C1 segment of cervical spinal cord (tissue), 14 donors: ENCODE measurements at regions not wholly inside any gene's neighbourhood (a gene's known extent, or its start where the extent isn't known, plus 50 kb on each side); places are given as distances from the start of the nearest gene placed in this dataset.
A peak's percentile ranks its signal among the peaks of the same experiment; 100 is the strongest.
"Not testable (repeated sequence)": the region's sequence is repeated elsewhere in the genome, so short reads cannot be mapped to it uniquely, and the experiment has no call there.

Source experiments
- DNase-seq, 14 donors: peaks; one replicate each; lab custom pipeline; 2025; lab: John Stamatoyannopoulos, UW

GRCh38 chrX:1016281-1016680 lies 196.2 kb downstream of the CRLF2 start:
- not testable (repeated sequence) for DNase-seq

DNA sequence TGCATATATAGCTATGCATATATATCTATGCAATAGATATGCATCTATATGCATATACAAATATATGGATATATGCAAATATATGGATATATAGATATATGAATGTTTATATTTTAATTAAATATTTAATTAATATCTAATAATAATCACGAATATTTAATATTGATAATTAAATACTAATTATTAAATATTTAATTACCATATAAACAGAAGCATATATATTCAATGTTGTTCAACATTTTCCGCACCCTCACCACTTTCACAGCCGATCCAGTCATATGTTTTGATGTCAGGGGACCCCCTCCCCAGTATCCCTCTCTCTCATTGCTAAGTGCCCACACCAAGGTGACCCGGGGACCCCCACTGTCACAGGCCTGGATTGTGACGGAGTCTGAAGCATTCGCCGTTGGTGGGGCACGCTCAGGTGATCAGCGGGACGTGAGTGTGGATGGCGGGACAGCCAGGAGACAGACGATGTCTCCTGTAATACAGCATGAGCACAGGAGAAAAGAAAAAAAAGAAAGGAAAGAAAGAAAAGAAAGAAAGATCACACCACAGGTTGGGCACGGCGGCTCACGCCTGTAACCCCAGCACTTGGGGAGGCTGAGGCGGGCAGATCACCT lies 199.7 kb downstream of the CRLF2 start:
- DNase-seq, result no peak

DNA sequence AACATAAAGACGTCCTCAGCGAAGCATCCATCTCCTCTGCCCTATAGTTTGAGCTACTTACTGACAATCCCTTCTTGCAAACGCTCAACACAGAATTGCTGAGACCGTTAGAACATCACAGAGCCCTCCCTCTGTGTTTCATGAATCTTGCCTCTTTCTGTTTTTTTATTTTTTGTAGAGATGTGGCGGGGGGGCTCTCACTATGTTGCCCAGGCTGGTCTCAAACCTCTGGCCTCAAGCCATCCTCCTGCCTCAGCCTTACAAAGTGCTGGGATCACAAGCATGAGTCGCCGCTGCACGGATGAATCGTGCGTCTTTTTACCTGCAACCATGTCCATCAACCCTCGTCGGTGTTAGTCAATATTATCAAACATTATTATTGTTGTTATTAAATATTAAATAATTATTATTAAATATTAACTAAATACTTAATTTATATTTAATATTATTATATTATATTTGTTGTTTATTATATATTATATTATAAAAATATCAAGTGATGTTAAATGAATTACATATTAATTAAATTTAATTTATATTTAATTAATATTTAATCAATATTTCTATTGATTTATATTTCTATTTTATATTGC lies 200.7 kb downstream of the CRLF2 start:
- no peak for DNase-seq

DNA sequence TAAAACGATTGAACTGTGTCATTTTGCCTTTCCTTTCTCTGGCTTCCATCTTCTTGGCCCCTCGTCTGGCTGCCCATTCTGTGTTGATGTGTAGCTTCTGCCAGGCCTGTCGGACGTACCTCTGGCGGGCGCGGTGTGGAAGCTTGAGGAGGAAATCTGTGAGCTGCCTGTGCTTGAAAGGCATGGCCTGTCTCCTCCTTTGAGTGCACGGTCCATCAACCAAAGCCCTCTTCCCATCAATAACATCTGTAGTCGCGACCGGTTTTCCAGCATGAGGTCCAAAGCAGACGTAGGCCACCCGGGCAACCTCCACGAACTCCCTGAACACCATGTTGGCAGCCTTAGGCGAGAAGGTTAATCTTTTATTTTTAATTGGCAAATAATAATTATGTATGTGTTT lies 202.7 kb downstream of the CRLF2 start:
- DNase-seq, result no peak

- DNase-seq, result no peak
Measured at GRCh38 chrX:1006156-1006730, 206.2 kb downstream of the CRLF2 start.

- DNase-seq, result no peak
Measured at GRCh38 chrX:1002611-1003010, 209.8 kb downstream of the CRLF2 start.

DNA sequence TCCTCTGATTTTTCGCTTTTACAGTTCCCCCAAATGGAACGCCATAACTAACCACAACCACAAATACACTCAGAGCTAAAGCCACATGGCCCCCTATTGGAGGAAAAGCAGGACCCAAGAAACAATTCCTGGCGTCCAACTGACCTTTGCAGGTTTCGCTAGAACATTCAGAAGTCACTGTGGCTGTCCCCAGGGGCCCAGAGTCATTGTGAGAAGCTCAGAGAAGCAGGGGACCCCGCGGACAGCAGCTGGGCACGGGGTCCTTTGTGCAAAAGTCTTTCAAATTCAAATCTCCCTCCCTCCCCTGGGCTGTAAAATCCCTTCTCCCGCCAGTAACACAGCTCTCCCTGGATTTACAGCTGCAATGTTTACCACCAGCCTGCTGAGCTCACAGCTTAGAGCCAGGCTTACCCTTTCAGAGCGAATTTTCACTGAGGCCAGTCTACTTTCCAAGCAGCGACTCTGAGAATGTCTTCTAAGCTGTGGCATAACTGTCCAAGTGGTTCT lies 214.8 kb downstream of the CRLF2 start:
- no peak for DNase-seq

DNA sequence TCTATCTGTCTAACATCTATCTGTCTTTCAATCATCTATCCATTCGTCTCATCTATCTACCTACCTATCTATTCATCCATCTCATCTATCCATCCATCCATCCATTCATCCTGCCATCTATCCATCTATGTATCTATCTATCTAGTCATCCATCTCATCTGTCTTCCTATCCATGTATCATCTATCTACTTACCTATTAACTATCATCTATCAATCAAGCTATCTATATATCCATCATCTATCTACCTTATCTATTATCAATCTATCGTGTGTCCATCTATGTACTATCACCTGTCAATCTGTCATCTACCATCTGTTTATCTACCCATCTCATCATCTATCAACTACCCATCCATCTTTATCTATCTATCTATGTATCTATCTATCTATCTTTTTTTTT lies 217.7 kb downstream of the CRLF2 start:
- DNase-seq, result no peak

DNA sequence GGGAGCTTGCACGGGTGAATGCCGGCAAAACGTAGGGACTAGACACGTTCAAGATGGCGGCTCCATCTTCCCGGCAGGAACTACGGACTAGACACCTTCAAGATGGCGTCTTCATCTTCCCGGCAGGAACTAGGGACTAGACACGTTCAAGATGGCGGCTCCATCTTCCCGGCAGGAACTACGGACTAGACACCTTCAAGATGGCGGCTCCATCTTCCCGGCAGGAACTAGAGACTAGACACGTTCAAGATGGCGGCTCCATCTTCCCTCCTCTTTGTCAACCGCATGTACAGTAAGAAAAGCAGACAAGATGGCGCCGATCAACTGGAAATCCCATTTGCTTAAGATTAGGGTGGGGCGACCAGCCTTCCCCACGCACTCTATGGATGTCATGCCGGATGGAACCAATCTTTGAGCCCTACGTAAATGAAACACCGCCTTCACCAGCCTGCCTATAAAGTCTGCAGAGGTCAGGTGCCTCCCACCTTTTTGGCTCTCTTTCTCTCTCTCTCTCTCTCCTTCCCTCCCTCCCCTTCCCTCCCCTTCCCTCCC lies 222.4 kb downstream of the CRLF2 start:
- DNase-seq, result peak in 12 of 14 donors; percentile 3 to 87 (median 66)

DNA sequence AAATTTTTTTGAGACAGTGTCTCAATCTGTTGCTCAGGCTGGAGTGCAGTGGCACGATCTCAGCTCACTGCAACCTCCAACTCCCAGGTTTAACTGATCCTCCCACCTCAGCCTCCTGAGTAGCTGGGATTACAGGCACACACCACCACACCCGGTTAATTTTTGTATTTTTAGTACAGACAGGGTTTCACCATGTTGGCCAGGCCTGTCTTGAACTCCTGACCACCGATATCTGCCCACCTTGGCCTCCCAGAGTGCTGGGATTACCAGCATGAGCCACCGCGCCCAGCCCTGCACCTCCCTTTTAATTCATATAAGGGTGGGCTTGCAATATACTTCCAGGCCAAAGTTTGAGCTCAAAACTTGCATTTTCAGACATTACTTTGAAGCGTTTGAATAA lies 223.9 kb downstream of the CRLF2 start:
- not testable (repeated sequence) for DNase-seq

DNA sequence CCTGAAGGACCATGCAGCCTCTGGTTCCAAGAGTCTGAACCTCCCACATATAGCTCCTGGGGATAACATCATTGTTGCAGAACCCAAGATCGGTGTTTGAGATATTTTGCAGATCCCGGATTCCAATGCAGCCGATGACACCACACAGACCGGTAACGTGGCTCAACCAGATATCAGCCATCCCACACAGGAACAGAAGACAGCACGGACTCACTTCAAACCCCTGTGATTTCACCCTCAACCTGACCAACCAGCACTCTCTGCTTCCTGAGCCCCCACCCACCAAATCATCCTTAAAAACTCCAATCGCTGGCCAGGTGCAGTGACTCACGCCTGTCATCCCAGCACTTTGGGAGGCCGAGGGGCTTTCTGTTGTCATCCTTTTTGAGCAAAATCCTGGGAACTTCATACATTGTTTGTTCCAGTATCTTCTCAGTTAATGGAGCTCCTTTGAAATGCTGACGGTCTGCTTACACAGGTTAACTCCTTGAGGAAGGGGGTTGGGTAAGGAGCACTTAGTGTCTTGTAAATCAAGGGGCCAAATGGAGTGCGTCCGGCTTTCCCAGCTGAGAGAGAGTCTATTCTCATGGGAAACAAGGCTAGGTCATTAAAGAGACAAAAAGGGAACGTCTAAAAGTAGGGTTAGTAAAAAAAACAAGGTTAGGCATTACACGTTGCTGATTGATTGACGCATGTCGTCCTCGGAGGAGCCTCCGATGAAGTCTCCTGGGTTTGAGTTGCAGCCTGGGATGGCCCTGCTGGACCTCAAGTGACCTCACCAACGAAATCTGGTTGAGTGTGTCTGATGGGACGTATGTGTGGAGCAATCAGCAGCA lies 230.4 kb downstream of the CRLF2 start:
- DNase-seq, result no peak

- no peak for DNase-seq
Measured at GRCh38 chrX:980587-981235, 231.7 kb downstream of the CRLF2 start.

- not testable (repeated sequence) for DNase-seq
Measured at GRCh38 chrX:979127-979526, 233.3 kb downstream of the CRLF2 start.

GRCh38 chrX:973010-973632 lies 239.3 kb downstream of the CRLF2 start:
- DNase-seq, result no peak

DNA sequence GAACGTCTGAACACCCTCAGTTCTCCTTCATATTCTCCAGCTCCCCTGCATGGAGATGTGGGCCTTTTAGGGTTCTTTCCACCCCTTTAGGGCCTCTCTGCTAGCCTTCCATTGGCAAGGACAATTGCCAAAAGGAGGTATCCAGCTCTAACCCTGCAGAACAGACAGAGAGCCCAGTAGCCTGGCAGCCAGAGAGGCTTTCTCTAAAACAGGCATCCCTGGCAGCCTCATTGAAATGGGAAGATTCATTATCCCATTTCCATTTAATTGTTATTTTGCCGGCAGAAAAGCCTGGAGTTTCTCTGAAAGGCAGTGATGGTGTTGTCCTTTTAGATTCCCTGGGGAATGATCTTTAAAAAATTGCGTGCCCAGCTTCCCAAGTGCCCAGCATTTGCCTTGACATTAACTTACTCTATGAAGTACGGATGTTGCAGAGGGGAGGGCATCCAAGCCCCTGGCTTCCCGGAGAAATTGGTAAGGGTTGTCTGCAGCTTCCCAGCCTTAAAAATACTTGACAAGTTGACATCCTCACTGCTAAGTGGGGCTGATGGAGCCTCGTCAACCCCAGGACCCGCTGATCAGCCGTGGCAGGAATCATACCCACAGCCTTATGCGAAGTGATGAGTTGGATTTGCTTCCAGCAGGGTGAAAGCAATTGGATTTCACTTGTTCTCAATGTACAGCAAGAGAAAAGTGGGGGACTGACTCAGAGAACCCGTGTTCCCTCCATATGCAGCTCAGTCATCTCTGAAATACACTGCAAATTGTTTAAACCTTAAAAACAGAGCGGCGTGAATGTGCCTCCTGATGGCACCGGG lies 244.1 kb downstream of the CRLF2 start:
- no peak for DNase-seq

DNA sequence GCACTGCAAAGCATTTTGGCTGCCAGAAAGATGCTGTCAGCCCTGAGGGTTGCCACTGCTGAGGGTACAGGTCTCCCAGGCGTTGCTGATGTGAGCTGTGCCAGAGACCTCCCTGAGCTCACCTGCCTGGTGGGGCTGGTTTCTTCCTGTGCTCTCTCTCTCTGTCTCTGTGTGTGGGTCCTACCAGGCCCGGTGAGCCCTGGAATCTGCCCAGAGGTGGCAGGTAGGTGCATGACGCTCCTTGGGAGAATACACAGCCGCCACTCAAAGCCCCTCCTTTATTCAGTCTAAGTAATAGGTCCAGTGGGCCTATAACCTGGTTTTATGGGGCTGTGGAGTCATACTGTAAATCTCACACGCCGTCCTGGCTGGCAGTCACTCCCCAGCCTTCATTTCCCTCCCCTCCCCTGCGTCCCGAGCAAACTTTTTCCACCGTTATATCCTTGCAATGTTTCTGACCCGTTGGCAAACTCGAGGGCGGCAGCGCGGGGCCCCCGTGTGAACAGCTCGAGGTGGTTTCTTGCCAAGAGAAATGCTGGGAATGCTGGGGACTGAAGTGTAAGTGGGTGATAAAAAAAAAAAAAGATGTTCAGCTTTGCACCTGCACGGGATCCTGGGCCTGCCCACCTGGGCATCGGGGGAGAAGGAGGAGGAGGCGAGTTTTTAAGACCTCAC lies 245.9 kb downstream of the CRLF2 start:
- no peak for DNase-seq

GRCh38 chrX:964831-965416 lies 247.5 kb downstream of the CRLF2 start:
- DNase-seq, result no peak

GRCh38 chrX:960821-961220 lies 251.6 kb downstream of the CRLF2 start:
- no peak for DNase-seq

- DNase-seq, result no peak
Measured at GRCh38 chrX:959595-959994, 252.9 kb downstream of the CRLF2 start.
